ENCODE measurements at regions not wholly inside any gene's neighbourhood (a gene's known extent, or its start where the extent isn't known, plus 50 kb on each side); places are given as distances from the start of the nearest gene placed in this dataset.

GRCh38 chr12:13891902-13892301 lies 89.5 kb downstream of the GRIN2B start:
- no peaks in the 10 kb centered on the region for H3K9me3 ChIP-seq (ENCODE audit: control insufficient read depth, low read length)
- H3K36me3 ChIP-seq (ENCODE audit: control insufficient read depth, insufficient read depth, low read length), result no peaks in the 10 kb centered on the region
- H3K4me1 ChIP-seq (ENCODE audit: control insufficient read depth, insufficient read depth, low read length, poor library complexity, severe bottlenecking), result no peaks in the 10 kb centered on the region
- no peak overlapping the region for H3K4me3 ChIP-seq (ENCODE audit: insufficient read depth, low read depth, low read length, poor library complexity, severe bottlenecking)
- no peak for DNase-seq
- no peaks in the 10 kb centered on the region for H3K27me3 ChIP-seq (replicated peaks; ENCODE audit: control insufficient read depth, insufficient read depth, low read length, poor library complexity, severe bottlenecking)
- no peak overlapping the region for H3K27ac ChIP-seq (ENCODE audit: insufficient read depth, low read length, poor library complexity, severe bottlenecking)

GRCh38 chr12:13890943-13891342 lies 90.5 kb downstream of the GRIN2B start:
- Histone ChIP-seq H3K36me3 (ENCODE audit: control insufficient read depth, insufficient read depth, low read length) (no peaks in the 10 kb centered on the region), H3K4me1 (ENCODE audit: control insufficient read depth, insufficient read depth, low read length, poor library complexity, severe bottlenecking) (no peaks in the 10 kb centered on the region), H3K4me3 (ENCODE audit: insufficient read depth, low read depth, low read length, poor library complexity, severe bottlenecking) (no peak overlapping the region)

DNA sequence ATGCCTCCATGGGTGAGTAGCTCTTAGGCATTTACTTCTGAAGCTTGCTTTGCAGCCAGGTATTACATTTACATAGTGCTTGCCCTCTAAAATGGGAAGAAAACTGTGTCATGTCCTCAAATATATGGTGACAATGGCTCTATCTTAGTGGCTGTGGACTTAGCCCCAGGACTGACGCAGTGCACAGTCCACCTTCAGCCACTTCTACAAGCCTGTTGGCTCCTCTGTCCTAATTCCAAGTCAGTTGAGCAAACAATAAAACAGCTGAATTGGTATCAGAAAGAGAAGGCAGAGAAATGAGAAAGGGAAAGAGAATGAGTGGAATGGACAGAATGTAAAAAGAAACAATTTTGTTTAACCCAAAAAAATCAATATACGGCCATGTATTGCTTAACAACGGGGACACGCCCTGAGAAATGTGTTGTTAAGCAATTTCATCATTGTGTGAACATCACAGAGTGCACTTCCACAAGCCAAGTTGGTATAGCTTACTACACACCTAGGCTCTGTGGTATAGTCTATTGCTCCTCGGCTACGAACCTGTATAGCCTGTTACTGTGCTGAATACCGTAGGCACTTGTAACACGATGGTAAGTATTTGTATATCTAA lies 93.5 kb downstream of the GRIN2B start:
- Histone ChIP-seq H3K4me1 (ENCODE audit: control insufficient read depth, insufficient read depth, low read length, poor library complexity, severe bottlenecking) (no peaks in the 10 kb centered on the region), H3K36me3 (ENCODE audit: control insufficient read depth, insufficient read depth, low read length) (no peaks in the 10 kb centered on the region), H3K9me3 (ENCODE audit: control insufficient read depth, low read length) (no peaks in the 10 kb centered on the region), H3K27ac (ENCODE audit: insufficient read depth, low read length, poor library complexity, severe bottlenecking) (no peak overlapping the region), H3K27me3 (replicated peaks; ENCODE audit: control insufficient read depth, insufficient read depth, low read length, poor library complexity, severe bottlenecking) (no peaks in the 10 kb centered on the region), H3K4me3 (ENCODE audit: insufficient read depth, low read depth, low read length, poor library complexity, severe bottlenecking) (no peak overlapping the region)
- DNase-seq, result no peak

More at GRCh38 chr12:13890943-13891342, 90.5 kb downstream of the GRIN2B start:
- Histone ChIP-seq H3K9me3 (ENCODE audit: control insufficient read depth, low read length) (no peaks in the 10 kb centered on the region), H3K27ac (ENCODE audit: insufficient read depth, low read length, poor library complexity, severe bottlenecking) (no peak overlapping the region), H3K27me3 (replicated peaks; ENCODE audit: control insufficient read depth, insufficient read depth, low read length, poor library complexity, severe bottlenecking) (no peaks in the 10 kb centered on the region)
- no peak for DNase-seq

- Histone ChIP-seq H3K36me3 (ENCODE audit: control insufficient read depth, insufficient read depth, low read length) (no peaks in the 10 kb centered on the region), H3K4me1 (ENCODE audit: control insufficient read depth, insufficient read depth, low read length, poor library complexity, severe bottlenecking) (no peaks in the 10 kb centered on the region), H3K9me3 (ENCODE audit: control insufficient read depth, low read length) (no peaks in the 10 kb centered on the region), H3K27ac (ENCODE audit: insufficient read depth, low read length, poor library complexity, severe bottlenecking) (no peak overlapping the region), H3K27me3 (replicated peaks; ENCODE audit: control insufficient read depth, insufficient read depth, low read length, poor library complexity, severe bottlenecking) (no peaks in the 10 kb centered on the region), H3K4me3 (ENCODE audit: insufficient read depth, low read depth, low read length, poor library complexity, severe bottlenecking) (no peak overlapping the region)
- DNase-seq, result no peak
These were observed 99.2 kb downstream of the GRIN2B start for GRCh38 chr12:13882176-13882575.

DNA sequence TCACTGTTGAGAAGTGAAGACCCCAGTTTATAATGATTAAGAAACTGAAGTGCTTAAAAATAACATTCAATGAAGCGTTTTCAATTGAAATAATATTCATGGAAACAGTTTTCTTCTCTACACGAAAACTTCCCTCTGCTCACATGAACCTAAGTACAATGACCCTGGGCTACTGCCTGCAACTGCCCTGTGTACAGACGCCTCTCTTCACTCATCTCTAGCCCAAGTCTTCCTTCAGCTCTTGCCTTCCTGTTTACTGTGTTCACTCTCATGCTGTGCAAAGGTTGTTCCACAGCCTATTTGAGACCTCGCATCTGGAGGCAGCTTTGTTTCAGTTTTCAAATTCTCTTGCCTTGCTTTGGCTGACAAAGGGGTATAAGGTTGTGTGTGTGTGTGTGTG lies 100.8 kb downstream of the GRIN2B start:
- Histone ChIP-seq H3K27me3 (replicated peaks; ENCODE audit: control insufficient read depth, insufficient read depth, low read length, poor library complexity, severe bottlenecking) (no peaks in the 10 kb centered on the region), H3K4me1 (ENCODE audit: control insufficient read depth, insufficient read depth, low read length, poor library complexity, severe bottlenecking) (no peaks in the 10 kb centered on the region), H3K9me3 (ENCODE audit: control insufficient read depth, low read length) (no peaks in the 10 kb centered on the region), H3K4me3 (ENCODE audit: insufficient read depth, low read depth, low read length, poor library complexity, severe bottlenecking) (no peak overlapping the region), H3K36me3 (ENCODE audit: control insufficient read depth, insufficient read depth, low read length) (no peaks in the 10 kb centered on the region), H3K27ac (ENCODE audit: insufficient read depth, low read length, poor library complexity, severe bottlenecking) (no peak overlapping the region)
- DNase-seq, result no peak

DNA sequence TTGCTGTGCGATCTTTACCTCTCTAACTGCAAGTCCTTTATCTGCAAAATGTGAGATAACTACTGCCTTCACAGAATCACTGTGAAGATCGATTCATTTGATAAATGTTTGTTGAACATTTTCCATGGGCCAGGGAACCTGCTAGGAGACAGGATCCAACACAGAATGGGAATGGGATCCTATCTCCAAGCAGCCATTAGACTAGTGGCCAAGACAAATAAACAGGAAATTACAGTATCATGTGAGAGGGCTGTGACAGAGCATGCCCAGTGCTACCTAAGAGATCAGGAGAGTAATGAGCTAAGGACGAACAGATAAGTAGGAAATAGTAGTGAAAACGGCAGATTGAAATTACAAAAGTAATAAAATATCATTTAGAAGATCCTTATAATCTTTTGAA lies 105.7 kb downstream of the GRIN2B start:
- Histone ChIP-seq H3K4me1 (ENCODE audit: control insufficient read depth, insufficient read depth, low read length, poor library complexity, severe bottlenecking) (no peaks in the 10 kb centered on the region), H3K4me3 (ENCODE audit: insufficient read depth, low read depth, low read length, poor library complexity, severe bottlenecking) (no peak overlapping the region), H3K36me3 (ENCODE audit: control insufficient read depth, insufficient read depth, low read length) (no peaks in the 10 kb centered on the region), H3K27ac (ENCODE audit: insufficient read depth, low read length, poor library complexity, severe bottlenecking) (no peak overlapping the region), H3K9me3 (ENCODE audit: control insufficient read depth, low read length) (no peaks in the 10 kb centered on the region), H3K27me3 (replicated peaks; ENCODE audit: control insufficient read depth, insufficient read depth, low read length, poor library complexity, severe bottlenecking) (no peaks in the 10 kb centered on the region)
- no peak for DNase-seq

DNA sequence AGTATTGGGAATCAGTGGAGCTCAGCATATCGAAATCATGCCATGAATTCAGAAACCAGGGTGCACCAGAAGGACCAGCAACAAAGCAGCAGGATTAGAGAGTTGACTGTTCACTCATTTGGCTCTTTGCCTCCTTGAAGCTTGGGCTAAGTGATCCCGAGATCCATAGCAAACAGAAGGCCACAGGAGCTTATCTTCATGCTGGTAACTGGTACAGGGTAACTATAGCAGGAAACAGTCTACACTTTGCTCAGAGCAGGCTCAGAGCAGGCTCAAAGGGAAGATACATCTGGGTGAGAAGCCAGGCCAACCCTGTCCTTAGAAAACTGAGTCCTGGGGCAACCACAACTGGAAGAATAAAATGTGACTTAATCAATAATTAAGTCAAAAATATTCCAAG lies 111.1 kb downstream of the GRIN2B start:
- Histone ChIP-seq H3K4me3 (ENCODE audit: insufficient read depth, low read depth, low read length, poor library complexity, severe bottlenecking) (no peak overlapping the region), H3K27ac (ENCODE audit: insufficient read depth, low read length, poor library complexity, severe bottlenecking) (no peak overlapping the region), H3K27me3 (replicated peaks; ENCODE audit: control insufficient read depth, insufficient read depth, low read length, poor library complexity, severe bottlenecking) (no peaks in the 10 kb centered on the region), H3K4me1 (ENCODE audit: control insufficient read depth, insufficient read depth, low read length, poor library complexity, severe bottlenecking) (no peaks in the 10 kb centered on the region), H3K9me3 (ENCODE audit: control insufficient read depth, low read length) (no peaks in the 10 kb centered on the region), H3K36me3 (ENCODE audit: control insufficient read depth, insufficient read depth, low read length) (no peaks in the 10 kb centered on the region)
- no peak for DNase-seq

DNA sequence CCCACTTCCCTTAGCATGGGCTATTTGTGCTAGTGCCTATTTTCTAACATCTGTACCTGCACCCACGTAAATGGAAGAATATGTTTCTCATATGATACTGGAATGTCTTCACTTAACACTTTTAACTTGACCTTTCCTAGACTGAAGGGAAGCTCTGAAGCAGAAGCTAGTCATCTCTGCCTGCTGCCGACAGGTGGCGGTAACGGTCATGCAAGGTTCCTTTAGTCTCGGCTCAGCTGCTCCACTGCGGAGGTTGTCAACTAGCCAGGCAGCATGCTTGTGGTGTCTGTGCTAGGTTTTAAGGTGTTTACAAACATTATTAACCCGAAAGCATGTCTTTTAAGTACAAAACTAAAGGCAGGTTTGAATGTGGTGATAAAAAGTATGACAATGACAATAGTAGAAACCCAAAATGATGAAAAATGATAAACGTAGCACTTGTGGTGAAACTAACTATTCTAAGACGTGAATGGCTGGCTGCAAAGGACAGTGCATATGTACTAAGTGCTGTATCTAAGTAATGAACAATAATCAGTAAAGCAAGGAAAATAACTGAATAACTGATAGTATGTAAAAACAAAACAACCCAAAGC lies 117.2 kb downstream of the GRIN2B start:
- H3K9me3 ChIP-seq (ENCODE audit: control insufficient read depth, low read length), result no peaks in the 10 kb centered on the region
- H3K4me3 ChIP-seq (ENCODE audit: insufficient read depth, low read depth, low read length, poor library complexity, severe bottlenecking), result no peak overlapping the region
- H3K27me3 ChIP-seq (replicated peaks; ENCODE audit: control insufficient read depth, insufficient read depth, low read length, poor library complexity, severe bottlenecking), result no peaks in the 10 kb centered on the region
- H3K4me1 ChIP-seq (ENCODE audit: control insufficient read depth, insufficient read depth, low read length, poor library complexity, severe bottlenecking), result no peaks in the 10 kb centered on the region
- no peaks in the 10 kb centered on the region for H3K36me3 ChIP-seq (ENCODE audit: control insufficient read depth, insufficient read depth, low read length)
- no peak overlapping the region for H3K27ac ChIP-seq (ENCODE audit: insufficient read depth, low read length, poor library complexity, severe bottlenecking)
- DNase-seq, result no peak

DNA sequence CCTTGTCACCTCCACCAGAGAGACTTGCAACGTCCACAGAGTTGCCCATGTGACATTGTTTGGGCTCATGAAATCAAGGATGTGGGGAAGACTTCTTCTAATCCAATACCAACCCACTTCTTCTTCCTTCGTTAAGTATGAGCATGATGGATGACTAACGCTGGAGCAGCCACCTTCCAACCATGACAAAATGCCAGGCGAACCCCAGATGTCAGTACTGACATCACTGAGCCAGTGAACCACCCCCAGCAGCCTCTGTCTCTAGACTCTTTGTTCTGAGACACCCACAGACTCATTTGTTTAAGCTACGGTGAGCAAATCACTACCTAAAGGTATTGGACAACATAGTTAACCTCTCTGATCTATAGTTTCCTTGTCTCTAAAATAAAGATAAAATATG lies 123.7 kb downstream of the GRIN2B start:
- Histone ChIP-seq H3K9me3 (ENCODE audit: control insufficient read depth, low read length) (no peaks in the 10 kb centered on the region), H3K4me1 (ENCODE audit: control insufficient read depth, insufficient read depth, low read length, poor library complexity, severe bottlenecking) (no peaks in the 10 kb centered on the region), H3K36me3 (ENCODE audit: control insufficient read depth, insufficient read depth, low read length) (no peaks in the 10 kb centered on the region), H3K27me3 (replicated peaks; ENCODE audit: control insufficient read depth, insufficient read depth, low read length, poor library complexity, severe bottlenecking) (no peaks in the 10 kb centered on the region), H3K4me3 (ENCODE audit: insufficient read depth, low read depth, low read length, poor library complexity, severe bottlenecking) (no peak overlapping the region), H3K27ac (ENCODE audit: insufficient read depth, low read length, poor library complexity, severe bottlenecking) (no peak overlapping the region)
- DNase-seq, result no peak

DNA sequence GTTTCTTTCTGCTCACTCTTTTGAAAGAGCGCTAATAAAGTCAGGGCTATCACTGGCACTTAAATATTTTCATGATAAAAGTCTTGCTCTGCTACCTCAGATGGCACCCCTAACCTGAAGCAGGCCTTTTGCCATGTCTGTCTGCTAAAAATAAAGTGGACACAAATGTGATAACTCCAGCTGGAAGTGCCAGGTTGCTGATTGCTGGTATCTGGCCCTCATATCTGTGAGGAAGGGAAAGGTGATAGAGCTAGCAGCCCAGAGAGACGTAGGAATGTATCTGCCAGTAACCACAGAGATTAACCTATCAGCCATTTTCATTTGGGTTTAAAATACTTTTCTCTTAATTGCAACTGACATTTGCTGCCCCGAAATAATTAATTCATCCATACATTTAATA lies 127.9 kb downstream of the GRIN2B start:
- Histone ChIP-seq H3K9me3 (ENCODE audit: control insufficient read depth, low read length) (no peaks in the 10 kb centered on the region), H3K27me3 (replicated peaks; ENCODE audit: control insufficient read depth, insufficient read depth, low read length, poor library complexity, severe bottlenecking) (no peaks in the 10 kb centered on the region), H3K4me1 (ENCODE audit: control insufficient read depth, insufficient read depth, low read length, poor library complexity, severe bottlenecking) (no peaks in the 10 kb centered on the region), H3K4me3 (ENCODE audit: insufficient read depth, low read depth, low read length, poor library complexity, severe bottlenecking) (no peak overlapping the region), H3K27ac (ENCODE audit: insufficient read depth, low read length, poor library complexity, severe bottlenecking) (no peak overlapping the region), H3K36me3 (ENCODE audit: control insufficient read depth, insufficient read depth, low read length) (no peaks in the 10 kb centered on the region)
- no peak for DNase-seq
